ENCODE measurements at regions not wholly inside any gene's neighbourhood (a gene's known extent, or its start where the extent isn't known, plus 50 kb on each side); places are given as distances from the start of the nearest gene placed in this dataset.

DNA sequence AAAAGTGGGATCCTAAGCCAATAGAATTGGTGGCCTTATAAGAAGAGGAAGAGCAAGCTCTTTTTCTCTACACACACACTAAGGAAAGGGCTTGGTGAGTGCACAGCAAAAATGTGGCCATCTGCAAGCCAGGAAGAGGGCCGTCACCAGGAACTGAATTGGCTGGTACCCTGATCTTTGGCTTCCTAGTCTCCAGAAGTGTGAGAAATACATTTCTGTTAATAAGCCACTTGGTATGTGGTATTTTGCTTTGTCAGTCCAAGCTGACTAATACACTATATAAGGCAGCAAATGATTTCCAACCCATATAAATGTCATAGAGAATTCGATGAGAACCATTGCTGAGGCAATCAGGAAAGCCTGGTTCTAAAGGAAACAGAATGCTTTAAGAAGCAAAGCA is 816.3 kb upstream of the SEMA6D start:
- Histone ChIP-seq H3K4ac (replicated peaks; ENCODE audit: insufficient read length, low read depth, low read length) (no peak overlapping the region), H3K4me2 (ENCODE audit: insufficient read depth in 1 of 2, low read depth in 2 of 2, low read length in 2 of 2) (no peak overlapping the region), H4K5ac (ENCODE audit: insufficient read length, low read depth, low read length) (no peak overlapping the region), H2AFZ (ENCODE audit: low read length) (no peak overlapping the region), H3K9ac (replicated peaks in 1 of 4; ENCODE audit: extremely low read depth in 1 of 4, low read depth in 3 of 4, low read length in 3 of 4) (no peak overlapping the region), H3K9me3 (ENCODE audit: insufficient read depth in 2 of 2, low read depth in 1 of 2, low read length in 1 of 2) (no peaks in the 10 kb centered on the region), H3K27me3 (replicated peaks in 1 of 4; ENCODE audit: control insufficient read depth in 3 of 4, extremely low read depth in 1 of 4, insufficient read depth in 3 of 4, low read length in 3 of 4) (no peaks in the 10 kb centered on the region), H3K14ac (ENCODE audit: insufficient read length) (no peak overlapping the region), H3K36me3 (ENCODE audit: control insufficient read depth in 2 of 4, insufficient read depth in 4 of 4, low read length in 3 of 4) (no peaks in the 10 kb centered on the region), H4K20me1 (replicated peaks in 1 of 2; ENCODE audit: control insufficient read depth in 1 of 2, insufficient read depth in 2 of 2, low read length in 2 of 2) (no peaks in the 10 kb centered on the region), H2AK5ac (ENCODE audit: low read depth, low read length) (no peak overlapping the region), H2BK120ac (replicated peaks; ENCODE audit: low read depth, low read length) (no peak overlapping the region), H2BK20ac (ENCODE audit: low read length) (no peak overlapping the region), H3K56ac (replicated peaks; ENCODE audit: insufficient read length, low read depth, low read length) (no peak overlapping the region), H3K79me2 (ENCODE audit: control insufficient read depth in 1 of 2, insufficient read depth in 2 of 2, low read length in 2 of 2) (no peaks in the 10 kb centered on the region), H3K18ac (ENCODE audit: extremely low read depth, low read length) (no peak overlapping the region), H3K4me3 (ENCODE audit: extremely low read depth in 1 of 4, insufficient read depth in 2 of 4, low read depth in 3 of 4, low read length in 4 of 4) (no peak overlapping the region), H3K79me1 (ENCODE audit: low read depth, low read length) (no peaks in the 10 kb centered on the region), H2BK5ac (ENCODE audit: low read depth, low read length) (no peak overlapping the region), H2BK15ac (ENCODE audit: low read length) (no peak overlapping the region), H4K91ac (replicated peaks; ENCODE audit: insufficient read length, low read length) (no peak overlapping the region), H3K27ac (ENCODE audit: low read depth, low read length) (no peak overlapping the region), H4K8ac (ENCODE audit: extremely low read depth, insufficient read depth, low read length) (no peak overlapping the region), H3K4me1 (replicated peaks in 1 of 4; ENCODE audit: control insufficient read depth in 3 of 4, insufficient read depth in 4 of 4, low read length in 3 of 4) (no peaks in the 10 kb centered on the region), H3K23ac (ENCODE audit: insufficient read length) (no peak overlapping the region), H2BK12ac (ENCODE audit: low read depth, low read length) (no peak overlapping the region), H3K23me2 (ENCODE audit: low read depth, low read length) (no peaks in the 10 kb centered on the region)
- no peak for FAIRE-seq
- 83% methylated on average over 2 of the region's 2 CpGs; no CpG with 5 or more reads in 1 of the 2 experiments for WGBS, 2 experiments (ENCODE audit: extremely low coverage in 1 of 2, insufficient coverage in 1 of 2, insufficient read length in 1 of 2, insufficient replicate concordance in 2 of 2, low coverage in 1 of 2, low lambda C conversion rate in 2 of 2, missing lambda C conversion rate in 1 of 2)
- DNase-seq (ENCODE audit: low read depth in 1 of 2, low spot score in 2 of 2) = no peak
- CTCF ChIA-PET (ENCODE audit: partially characterized antibody) = no interaction called here
- POLR2A ChIA-PET (ENCODE audit: partially characterized antibody) = no interaction called here
- TF ChIP-seq SIX5 (IDR thresholded peaks at IDR 0.05; ENCODE audit: low read depth, low read length) = no peak
- TF ChIP-seq TBP (IDR thresholded peaks at IDR 0.05; ENCODE audit: low read depth, low read length) = no peak
- TF ChIP-seq SIRT6 (IDR thresholded peaks at IDR 0.05; ENCODE audit: low read length) = no peak
- TF ChIP-seq RNF2 (IDR thresholded peaks at IDR 0.05; ENCODE audit: borderline replicate concordance, low read depth, low read length, missing control alignments, poor library complexity, severe bottlenecking) = no peak
- no peak for TF ChIP-seq ZNF274 (IDR thresholded peaks at IDR 0.05; ENCODE audit: borderline replicate concordance, extremely low read depth, low read length)
- TF ChIP-seq SIN3A (conservative IDR thresholded peaks at IDR 0.05 in 1 of 2, IDR thresholded peaks at IDR 0.05 in 1 of 2; ENCODE audit: low read depth in 1 of 2, low read length in 2 of 2) = no peak
- TF ChIP-seq HDAC6 (IDR thresholded peaks at IDR 0.05; ENCODE audit: low read depth, low read length) = no peak
- no peak for TF ChIP-seq CTBP2 (IDR thresholded peaks at IDR 0.05; ENCODE audit: borderline replicate concordance, insufficient read depth, insufficient read length, low read length)
- TF ChIP-seq CREB1 (IDR thresholded peaks at IDR 0.05) = no peak
- TF ChIP-seq RFX5 (IDR thresholded peaks at IDR 0.05; ENCODE audit: borderline replicate concordance, low read depth, low read length) = no peak
- TF ChIP-seq, protein P1, sequence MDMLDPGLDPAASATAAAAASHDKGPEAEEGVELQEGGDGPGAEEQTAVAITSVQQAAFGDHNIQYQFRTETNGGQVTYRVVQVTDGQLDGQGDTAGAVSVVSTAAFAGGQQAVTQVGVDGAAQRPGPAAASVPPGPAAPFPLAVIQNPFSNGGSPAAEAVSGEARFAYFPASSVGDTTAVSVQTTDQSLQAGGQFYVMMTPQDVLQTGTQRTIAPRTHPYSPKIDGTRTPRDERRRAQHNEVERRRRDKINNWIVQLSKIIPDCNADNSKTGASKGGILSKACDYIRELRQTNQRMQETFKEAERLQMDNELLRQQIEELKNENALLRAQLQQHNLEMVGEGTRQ (IDR thresholded peaks at IDR 0.05; ENCODE audit: low read length) = no peak
- TF ChIP-seq NRF1 (IDR thresholded peaks at IDR 0.05; ENCODE audit: low read depth, low read length) = no peak
- no peak for TF ChIP-seq GABPA (IDR thresholded peaks at IDR 0.05; ENCODE audit: borderline replicate concordance, insufficient read depth, low read length)

Data from H1 (cell line).